MCF 10A (cell line): ENCODE measurements at regions not wholly inside any gene's neighbourhood (a gene's known extent, or its start where the extent isn't known, plus 50 kb on each side); places are given as distances from the start of the nearest gene placed in this dataset.

ENCODE experiments used
- BruUV-seq: library from RNA; stranded (reverse); fragments of 400-500 nt; replicated peaks from 2 replicates; lab custom pipeline; 2021; lab: Mats Ljungman, UMichigan
- CTCF ChIA-PET: fragments of 300-600 bp; sonication (Branson Sonifier 250); formaldehyde crosslinking; extraction: SDS; loops from one replicate; lab custom pipeline; 2021; ENCODE audit warnings: antibody characterized with exemption, inconsistent platforms; lab: Yijun Ruan, JAX
- POLR2A ChIA-PET: fragments of 300-600, 350-650 bp; sonication (Branson Sonifier 250); formaldehyde crosslinking; extraction: SDS; loops from one replicate; lab custom pipeline; 2020; ENCODE audit warnings: antibody characterized with exemption, inconsistent platforms; lab: Yijun Ruan, JAX
- DNase-seq: peaks from one replicate; pipeline ENCODE4 v3.0.0-alpha.2; 2018; ENCODE audit not compliant: unreplicated experiment
- H3K27ac Mint-ChIP-seq: one replicate; pipeline ENCODE4 v1.8.0; 2022; ENCODE audit warnings: mild to moderate bottlenecking, low read depth, mixed read lengths; ENCODE audit not compliant: unreplicated experiment
- H3K27me3 Mint-ChIP-seq: one replicate; pipeline ENCODE4 v1.8.0; 2022; ENCODE audit warnings: mixed read lengths; ENCODE audit not compliant: insufficient read depth, unreplicated experiment
- H3K36me3 Mint-ChIP-seq: one replicate; pipeline ENCODE4 v1.8.0; 2022; ENCODE audit warnings: mild to moderate bottlenecking, moderate library complexity, mixed read lengths; ENCODE audit not compliant: insufficient read depth, unreplicated experiment
- H3K4me1 Mint-ChIP-seq: one replicate; pipeline ENCODE4 v1.8.0; 2022; ENCODE audit warnings: mixed read lengths; ENCODE audit not compliant: insufficient read depth, unreplicated experiment
- H3K4me3 Mint-ChIP-seq: one replicate; pipeline ENCODE4 v1.8.0; 2022; ENCODE audit warnings: mild to moderate bottlenecking, moderate library complexity, mixed read lengths; ENCODE audit not compliant: unreplicated experiment
- H3K9me3 Mint-ChIP-seq: one replicate; pipeline ENCODE4 v1.8.0; 2022; ENCODE audit warnings: mixed read lengths; ENCODE audit not compliant: unreplicated experiment
- CTCF ChIP-seq: fragments of 200-600 bp; IDR thresholded peaks from one replicate; pipeline ENCODE4 v1.8.0; 2022; ENCODE audit warnings: antibody characterized with exemption, mild to moderate bottlenecking; ENCODE audit not compliant: unreplicated experiment
- intact Hi-C: fragments of 100-400 bp; cut with micrococcal nuclease; formaldehyde crosslinking; loops from 2 replicates; pipeline ENCODE4 v1.14.1; 2022

- intact Hi-C loops: no loop called here
- no TSS peak for BruUV-seq
- H3K27me3 Mint-ChIP-seq: no peaks in the 10 kb centered on the region
- no peak overlapping the region for H3K4me3 Mint-ChIP-seq
- no peak overlapping the region for H3K27ac Mint-ChIP-seq
- no peaks in the 10 kb centered on the region for H3K4me1 Mint-ChIP-seq
- H3K36me3 Mint-ChIP-seq: peaks cover 5% of the 10 kb centered on the region
- H3K9me3 Mint-ChIP-seq: no peaks in the 10 kb centered on the region
- TF ChIP-seq CTCF: no peak
- CTCF ChIA-PET: no interaction called here
- POLR2A ChIA-PET: no interaction called here
- DNase-seq: no peak
Observed at GRCh38 chr7:84256571-84256971, 62.0 kb upstream of the SEMA3A start.

GRCh38 chr7:84251277-84251781 lies 56.7 kb upstream of the SEMA3A start:
- POLR2A ChIA-PET: no interaction called here
- H3K4me3 Mint-ChIP-seq: no peak overlapping the region
- no peaks in the 10 kb centered on the region for H3K4me1 Mint-ChIP-seq
- no TSS peak for BruUV-seq
- no peaks in the 10 kb centered on the region for H3K9me3 Mint-ChIP-seq
- no peak overlapping the region for H3K27ac Mint-ChIP-seq
- DNase-seq: peak; percentile 23
- intact Hi-C loops: no loop called here
- CTCF ChIA-PET: interaction anchor here (1.1 to 1.2 kb wide), 2 partner anchors 11 to 773 kb away, joined by 3 to 4 read pairs; no protein-coding TSS in a partner anchor
- H3K27me3 Mint-ChIP-seq: no peaks in the 10 kb centered on the region
- TF ChIP-seq CTCF: no peak
- peaks cover 5% of the 10 kb centered on the region for H3K36me3 Mint-ChIP-seq

GRCh38 chr7:84250452-84250851 lies 55.9 kb upstream of the SEMA3A start:
- intact Hi-C loops: no loop called here
- Mint-ChIP-seq H3K4me3 (no peak overlapping the region), H3K27me3 (no peaks in the 10 kb centered on the region), H3K4me1 (no peaks in the 10 kb centered on the region), H3K27ac (no peak overlapping the region), H3K36me3 (peaks cover 5% of the 10 kb centered on the region), H3K9me3 (peaks cover under 1% of the 10 kb centered on the region)
- ChIA-PET POLR2A (no interaction called here), CTCF (interaction anchor here (1.2 kb wide), 1 partner anchor 12 kb away, joined by 4 read pairs; no protein-coding TSS in a partner anchor)
- DNase-seq: no peak
- BruUV-seq: no TSS peak
- no peak for TF ChIP-seq CTCF

GRCh38 chr7:84249656-84250055 lies 55.1 kb upstream of the SEMA3A start:
- intact Hi-C loops: loop anchor here (5.0 kb wide), 1 partner anchor 272 kb away; no protein-coding TSS in a partner anchor
- Mint-ChIP-seq H3K36me3 (peaks cover 5% of the 10 kb centered on the region), H3K27me3 (no peaks in the 10 kb centered on the region), H3K4me3 (no peak overlapping the region), H3K9me3 (peaks cover 9% of the 10 kb centered on the region), H3K27ac (no peak overlapping the region), H3K4me1 (no peaks in the 10 kb centered on the region)
- ChIA-PET POLR2A (no interaction called here), CTCF (no interaction called here)
- no peak for TF ChIP-seq CTCF
- BruUV-seq: no TSS peak
- DNase-seq: no peak
